HepG2 (cell line): ENCODE measurements at regions not wholly inside any gene's neighbourhood (a gene's known extent, or its start where the extent isn't known, plus 50 kb on each side); places are given as distances from the start of the nearest gene placed in this dataset.
A peak's percentile ranks its signal among the peaks of the same experiment; 100 is the strongest.

Experiments
- BCL6 ChIP-seq: IDR thresholded peaks from 2 replicates; pipeline ENCODE4 v1.6.1; 2016; ENCODE audit warnings: missing genetic modification reagents, missing compliant biosample characterization
- FIP1L1 ChIP-seq: fragments of 200-400 bp; formaldehyde crosslinking; IDR thresholded peaks from 2 replicates; pipeline ENCODE4 v1.6.1; 2018; ENCODE audit warnings: low read depth, mild to moderate bottlenecking, low read length, moderate library complexity, borderline replicate concordance; ENCODE audit not compliant: insufficient read depth
- ISL2 ChIP-seq: sonication (generic); formaldehyde crosslinking; IDR thresholded peaks from 2 replicates; pipeline ENCODE4 v1.5.0; 2020; ENCODE audit warnings: missing genetic modification reagents
- KLF15 ChIP-seq: sonication (generic); formaldehyde crosslinking; IDR thresholded peaks from 2 replicates; pipeline ENCODE4 v1.8.1; 2023; ENCODE audit warnings: borderline replicate concordance, mild to moderate bottlenecking, inconsistent platforms, missing genetic modification reagents, mixed read lengths
- MEIS1 ChIP-seq: sonication (generic); formaldehyde crosslinking; IDR thresholded peaks from 2 replicates; pipeline ENCODE4 v1.9.0; 2021; ENCODE audit warnings: mild to moderate bottlenecking, missing genetic modification reagents, moderate library complexity, borderline replicate concordance
- NCOA5 ChIP-seq: sonication (generic); formaldehyde crosslinking; IDR thresholded peaks from 2 replicates; pipeline ENCODE4 v1.4.0; 2020; ENCODE audit warnings: missing genetic modification reagents
- NFYB ChIP-seq: sonication (generic); formaldehyde crosslinking; IDR thresholded peaks from 2 replicates; pipeline ENCODE4 v1.4.0; 2020; ENCODE audit warnings: missing genetic modification reagents
- PITX1 ChIP-seq: sonication (generic); formaldehyde crosslinking; IDR thresholded peaks from 2 replicates; pipeline ENCODE4 v1.5.1; 2020; ENCODE audit warnings: mild to moderate bottlenecking, missing genetic modification reagents
- RBAK ChIP-seq: sonication (generic); formaldehyde crosslinking; IDR thresholded peaks from 2 replicates; pipeline ENCODE4 v1.5.1; 2020; ENCODE audit warnings: mild to moderate bottlenecking, missing genetic modification reagents
- RCOR2 ChIP-seq: IDR thresholded peaks from 2 replicates; pipeline ENCODE4 v1.6.1; 2016; ENCODE audit warnings: missing biosample characterization, missing genetic modification reagents
- SMYD3 ChIP-seq: sonication (generic); formaldehyde crosslinking; IDR thresholded peaks from 2 replicates; pipeline ENCODE4 v1.8.1; 2023; ENCODE audit warnings: mild to moderate bottlenecking, missing genetic modification reagents
- SNAPC2 ChIP-seq: sonication (generic); formaldehyde crosslinking; IDR thresholded peaks from 2 replicates; pipeline ENCODE4 v1.8.1; 2022; ENCODE audit warnings: mild to moderate bottlenecking, missing genetic modification reagents
- SP5 ChIP-seq: IDR thresholded peaks from 2 replicates; pipeline ENCODE4 v1.6.1; 2016; ENCODE audit warnings: low read depth, borderline replicate concordance
- ZNF274 ChIP-seq: sonication (generic); formaldehyde crosslinking; IDR thresholded peaks from 2 replicates; pipeline ENCODE4 v1.5.1; 2020; ENCODE audit warnings: mild to moderate bottlenecking, missing genetic modification reagents
- ZNF34 ChIP-seq: sonication (generic); formaldehyde crosslinking; IDR thresholded peaks from 2 replicates; pipeline ENCODE4 v1.4.0; 2020; ENCODE audit warnings: mild to moderate bottlenecking, missing genetic modification reagents, borderline replicate concordance
- ZNF343 ChIP-seq: sonication (generic); formaldehyde crosslinking; IDR thresholded peaks from 2 replicates; pipeline ENCODE4 v1.4.0; 2020; ENCODE audit warnings: mild to moderate bottlenecking, missing genetic modification reagents
- ZNF446 ChIP-seq: sonication (generic); formaldehyde crosslinking; IDR thresholded peaks from 2 replicates; pipeline ENCODE4 v1.5.0; 2020; ENCODE audit warnings: mild to moderate bottlenecking, missing genetic modification reagents
- ZNF607 ChIP-seq: sonication (generic); formaldehyde crosslinking; IDR thresholded peaks from 2 replicates; pipeline ENCODE4 v1.5.1; 2020; ENCODE audit warnings: missing genetic modification reagents, mild to moderate bottlenecking, borderline replicate concordance
- ZNF737 ChIP-seq: sonication (generic); formaldehyde crosslinking; IDR thresholded peaks from 2 replicates; pipeline ENCODE4 v1.5.0; 2020; ENCODE audit warnings: missing genetic modification reagents, mild to moderate bottlenecking, borderline replicate concordance
- ZNF766 ChIP-seq: sonication (generic); formaldehyde crosslinking; IDR thresholded peaks from 2 replicates; pipeline ENCODE4 v1.5.0; 2020; ENCODE audit warnings: missing genetic modification reagents, borderline replicate concordance
- ZNF83 ChIP-seq: sonication (generic); formaldehyde crosslinking; IDR thresholded peaks from 2 replicates; pipeline ENCODE4 v1.4.0; 2020; ENCODE audit warnings: missing genetic modification reagents, mild to moderate bottlenecking, borderline replicate concordance
- TF ChIP-seq, protein P1 (sequence below): IDR thresholded peaks from 2 replicates; pipeline ENCODE4 v1.6.1; 2016; ENCODE audit warnings: mild to moderate bottlenecking, missing biosample characterization, missing genetic modification reagents
- TF ChIP-seq, protein P2 (sequence below): sonication (generic); formaldehyde crosslinking; conservative IDR thresholded peaks from 2 replicates; pipeline ENCODE4 v1.4.0; 2020; ENCODE audit warnings: missing genetic modification reagents
- TF ChIP-seq, protein P3 (sequence below): sonication (generic); formaldehyde crosslinking; IDR thresholded peaks from 2 replicates; pipeline ENCODE4 v1.5.0; 2020; ENCODE audit warnings: mild to moderate bottlenecking, missing genetic modification reagents, borderline replicate concordance

DNA sequence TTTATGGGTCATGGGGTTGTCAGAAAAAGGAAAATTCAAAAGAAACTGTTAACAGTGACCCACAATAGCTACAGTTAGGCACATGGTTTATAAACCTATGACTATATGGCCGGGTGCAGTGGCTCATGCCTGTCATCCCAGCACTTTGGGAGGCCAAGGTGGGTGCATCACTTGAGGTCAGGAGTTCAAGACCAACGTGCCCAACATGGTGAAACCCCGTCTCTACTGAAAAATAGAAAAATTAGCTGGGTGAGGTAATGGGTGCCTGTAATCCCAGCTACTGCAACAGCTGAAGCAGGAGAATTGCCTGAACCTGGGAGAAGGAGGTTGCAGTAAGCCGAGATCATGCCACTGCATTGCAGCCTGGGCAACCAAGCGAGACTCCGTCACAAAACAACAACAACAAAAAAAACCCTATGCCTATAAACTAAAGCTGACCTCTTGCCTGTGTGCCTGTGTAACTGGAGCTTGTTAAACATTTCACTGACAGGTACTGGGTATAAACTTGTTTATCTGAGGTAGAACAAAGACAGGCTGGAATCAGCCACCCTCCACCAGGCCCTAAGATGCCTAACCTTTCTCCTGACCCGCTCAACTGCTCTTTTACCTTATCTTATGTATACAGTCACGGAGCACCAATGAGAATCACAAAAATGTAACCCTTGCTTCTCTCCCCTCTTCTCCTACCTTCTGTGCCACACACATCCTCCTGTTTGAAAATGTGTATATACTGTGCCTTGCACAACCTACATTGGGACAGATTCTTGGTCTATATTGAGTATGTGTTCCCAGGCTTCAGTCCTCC is 62.9 kb upstream of the ATF7IP2 start (continued):
- peak; percentile 87; the same call in 1 of the 2 replicates for TF ChIP-seq SMYD3 (CRISPR knock-in tag)
- peak; percentile 90 for TF ChIP-seq ISL2
- TF ChIP-seq ZNF446 (CRISPR knock-in tag) = no peak
- TF ChIP-seq ZNF83 (CRISPR knock-in tag) = no peak
- TF ChIP-seq BCL6 = no peak; the same call in 1 of the 2 replicates
- no peak for TF ChIP-seq ZNF274
- no peak for TF ChIP-seq ZNF766
- TF ChIP-seq, protein P1, sequence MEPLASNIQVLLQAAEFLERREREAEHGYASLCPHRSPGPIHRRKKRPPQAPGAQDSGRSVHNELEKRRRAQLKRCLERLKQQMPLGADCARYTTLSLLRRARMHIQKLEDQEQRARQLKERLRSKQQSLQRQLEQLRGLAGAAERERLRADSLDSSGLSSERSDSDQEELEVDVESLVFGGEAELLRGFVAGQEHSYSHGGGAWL (CRISPR knock-in tag) = no peak
- no peak for TF ChIP-seq ZNF34 (CRISPR knock-in tag)
- TF ChIP-seq KLF15 (CRISPR knock-in tag) = no peak
- TF ChIP-seq, protein P2, sequence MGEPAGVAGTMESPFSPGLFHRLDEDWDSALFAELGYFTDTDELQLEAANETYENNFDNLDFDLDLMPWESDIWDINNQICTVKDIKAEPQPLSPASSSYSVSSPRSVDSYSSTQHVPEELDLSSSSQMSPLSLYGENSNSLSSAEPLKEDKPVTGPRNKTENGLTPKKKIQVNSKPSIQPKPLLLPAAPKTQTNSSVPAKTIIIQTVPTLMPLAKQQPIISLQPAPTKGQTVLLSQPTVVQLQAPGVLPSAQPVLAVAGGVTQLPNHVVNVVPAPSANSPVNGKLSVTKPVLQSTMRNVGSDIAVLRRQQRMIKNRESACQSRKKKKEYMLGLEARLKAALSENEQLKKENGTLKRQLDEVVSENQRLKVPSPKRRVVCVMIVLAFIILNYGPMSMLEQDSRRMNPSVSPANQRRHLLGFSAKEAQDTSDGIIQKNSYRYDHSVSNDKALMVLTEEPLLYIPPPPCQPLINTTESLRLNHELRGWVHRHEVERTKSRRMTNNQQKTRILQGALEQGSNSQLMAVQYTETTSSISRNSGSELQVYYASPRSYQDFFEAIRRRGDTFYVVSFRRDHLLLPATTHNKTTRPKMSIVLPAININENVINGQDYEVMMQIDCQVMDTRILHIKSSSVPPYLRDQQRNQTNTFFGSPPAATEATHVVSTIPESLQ (CRISPR knock-in tag) = no peak
- peak; percentile 58; the same call in 1 of the 2 replicates for TF ChIP-seq NFYB
- peak; percentile 89; the same call in 1 of the 2 replicates for TF ChIP-seq SNAPC2 (CRISPR knock-in tag)
- TF ChIP-seq ZNF343 (CRISPR knock-in tag) = no peak; the same call in 1 of the 2 replicates
- TF ChIP-seq FIP1L1 = no peak
- peak; percentile 86; the same call in 1 of the 2 replicates for TF ChIP-seq ZNF607 (CRISPR knock-in tag)
- TF ChIP-seq, protein P3, sequence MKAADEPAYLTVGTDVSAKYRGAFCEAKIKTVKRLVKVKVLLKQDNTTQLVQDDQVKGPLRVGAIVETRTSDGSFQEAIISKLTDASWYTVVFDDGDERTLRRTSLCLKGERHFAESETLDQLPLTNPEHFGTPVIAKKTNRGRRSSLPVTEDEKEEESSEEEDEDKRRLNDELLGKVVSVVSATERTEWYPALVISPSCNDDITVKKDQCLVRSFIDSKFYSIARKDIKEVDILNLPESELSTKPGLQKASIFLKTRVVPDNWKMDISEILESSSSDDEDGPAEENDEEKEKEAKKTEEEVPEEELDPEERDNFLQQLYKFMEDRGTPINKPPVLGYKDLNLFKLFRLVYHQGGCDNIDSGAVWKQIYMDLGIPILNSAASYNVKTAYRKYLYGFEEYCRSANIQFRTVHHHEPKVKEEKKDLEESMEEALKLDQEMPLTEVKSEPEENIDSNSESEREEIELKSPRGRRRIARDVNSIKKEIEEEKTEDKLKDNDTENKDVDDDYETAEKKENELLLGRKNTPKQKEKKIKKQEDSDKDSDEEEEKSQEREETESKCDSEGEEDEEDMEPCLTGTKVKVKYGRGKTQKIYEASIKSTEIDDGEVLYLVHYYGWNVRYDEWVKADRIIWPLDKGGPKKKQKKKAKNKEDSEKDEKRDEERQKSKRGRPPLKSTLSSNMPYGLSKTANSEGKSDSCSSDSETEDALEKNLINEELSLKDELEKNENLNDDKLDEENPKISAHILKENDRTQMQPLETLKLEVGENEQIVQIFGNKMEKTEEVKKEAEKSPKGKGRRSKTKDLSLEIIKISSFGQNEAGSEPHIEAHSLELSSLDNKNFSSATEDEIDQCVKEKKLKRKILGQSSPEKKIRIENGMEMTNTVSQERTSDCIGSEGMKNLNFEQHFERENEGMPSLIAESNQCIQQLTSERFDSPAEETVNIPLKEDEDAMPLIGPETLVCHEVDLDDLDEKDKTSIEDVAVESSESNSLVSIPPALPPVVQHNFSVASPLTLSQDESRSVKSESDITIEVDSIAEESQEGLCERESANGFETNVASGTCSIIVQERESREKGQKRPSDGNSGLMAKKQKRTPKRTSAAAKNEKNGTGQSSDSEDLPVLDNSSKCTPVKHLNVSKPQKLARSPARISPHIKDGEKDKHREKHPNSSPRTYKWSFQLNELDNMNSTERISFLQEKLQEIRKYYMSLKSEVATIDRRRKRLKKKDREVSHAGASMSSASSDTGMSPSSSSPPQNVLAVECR (CRISPR knock-in tag) = peak; percentile 47; the same call in 1 of the 2 replicates
- TF ChIP-seq NCOA5 (CRISPR knock-in tag) = no peak
- TF ChIP-seq RCOR2 = 0 out of 2 replicates have a peak, but pooled peaks have one; percentile 55
- TF ChIP-seq MEIS1 (CRISPR knock-in tag) = peak; percentile 14; the same call in 1 of the 2 replicates
- TF ChIP-seq SP5 (CRISPR knock-in tag) = 0 out of 2 replicates have a peak, but pooled peaks have one; percentile 18
- TF ChIP-seq RBAK (CRISPR knock-in tag) = no peak
- peak; percentile 91 for TF ChIP-seq PITX1 (CRISPR knock-in tag)
- no peak for TF ChIP-seq ZNF737 (CRISPR knock-in tag)
